ENCODE measurements at regions not wholly inside any gene's neighbourhood (a gene's known extent, or its start where the extent isn't known, plus 50 kb on each side); places are given as distances from the start of the nearest gene placed in this dataset.
A peak's percentile ranks its signal among the peaks of the same experiment; 100 is the strongest.

GRCh38 chr14:25488961-25489360, 439.0 kb upstream of the STXBP6 start:
- H3K27ac ChIP-seq (ENCODE audit: poor library complexity, severe bottlenecking), result no peak overlapping the region
- no peak for ATAC-seq (ENCODE audit: low read depth)
- H3K27me3 ChIP-seq (ENCODE audit: insufficient read depth, poor library complexity, severe bottlenecking), result no peaks in the 10 kb centered on the region
- H3K9me3 ChIP-seq (ENCODE audit: severe bottlenecking), result no peaks in the 10 kb centered on the region
- no peaks in the 10 kb centered on the region for H3K36me3 ChIP-seq (ENCODE audit: low read depth)
- no peaks in the 10 kb centered on the region for H3K4me1 ChIP-seq (ENCODE audit: insufficient read depth, poor library complexity, severe bottlenecking)
- H3K4me3 ChIP-seq (ENCODE audit: severe bottlenecking), result no peak overlapping the region
- DNase-seq (ENCODE audit: low spot score), result no peak
- TF ChIP-seq CTCF (IDR thresholded peaks at IDR 0.05; ENCODE audit: poor library complexity, severe bottlenecking), result no peak

GRCh38 chr14:25485381-25485780, 435.4 kb upstream of the STXBP6 start:
- Histone ChIP-seq H3K27me3 (ENCODE audit: insufficient read depth, poor library complexity, severe bottlenecking) (no peaks in the 10 kb centered on the region), H3K27ac (ENCODE audit: poor library complexity, severe bottlenecking) (no peak overlapping the region), H3K4me1 (ENCODE audit: insufficient read depth, poor library complexity, severe bottlenecking) (no peaks in the 10 kb centered on the region), H3K36me3 (ENCODE audit: low read depth) (no peaks in the 10 kb centered on the region), H3K9me3 (ENCODE audit: severe bottlenecking) (no peaks in the 10 kb centered on the region), H3K4me3 (ENCODE audit: severe bottlenecking) (no peak overlapping the region)
- no peak for DNase-seq (ENCODE audit: low spot score)
- no peak for TF ChIP-seq CTCF (IDR thresholded peaks at IDR 0.05; ENCODE audit: poor library complexity, severe bottlenecking)
- no peak for ATAC-seq (ENCODE audit: low read depth)

- H3K36me3 ChIP-seq (ENCODE audit: low read depth), result no peaks in the 10 kb centered on the region
- no peak overlapping the region for H3K4me3 ChIP-seq (ENCODE audit: severe bottlenecking)
- no peak for TF ChIP-seq CTCF (IDR thresholded peaks at IDR 0.05; ENCODE audit: poor library complexity, severe bottlenecking)
- no peak overlapping the region for H3K27ac ChIP-seq (ENCODE audit: poor library complexity, severe bottlenecking)
- DNase-seq (ENCODE audit: low spot score) (no peak), ATAC-seq (ENCODE audit: low read depth) (no peak)
- no peaks in the 10 kb centered on the region for H3K27me3 ChIP-seq (ENCODE audit: insufficient read depth, poor library complexity, severe bottlenecking)
- H3K9me3 ChIP-seq (ENCODE audit: severe bottlenecking), result no peaks in the 10 kb centered on the region
- H3K4me1 ChIP-seq (ENCODE audit: insufficient read depth, poor library complexity, severe bottlenecking), result no peaks in the 10 kb centered on the region
These were observed 435.0 kb upstream of the STXBP6 start for GRCh38 chr14:25484906-25485305.

- no peak overlapping the region for H3K4me3 ChIP-seq (ENCODE audit: severe bottlenecking)
- peak; percentile 5 for TF ChIP-seq CTCF (IDR thresholded peaks at IDR 0.05; ENCODE audit: poor library complexity, severe bottlenecking)
- no peaks in the 10 kb centered on the region for H3K36me3 ChIP-seq (ENCODE audit: low read depth)
- H3K9me3 ChIP-seq (ENCODE audit: severe bottlenecking), result no peaks in the 10 kb centered on the region
- no peaks in the 10 kb centered on the region for H3K4me1 ChIP-seq (ENCODE audit: insufficient read depth, poor library complexity, severe bottlenecking)
- no peak for DNase-seq (ENCODE audit: low spot score)
- H3K27me3 ChIP-seq (ENCODE audit: insufficient read depth, poor library complexity, severe bottlenecking), result no peaks in the 10 kb centered on the region
- H3K27ac ChIP-seq (ENCODE audit: poor library complexity, severe bottlenecking), result no peak overlapping the region
- ATAC-seq (ENCODE audit: low read depth), result no peak
These were observed 434.3 kb upstream of the STXBP6 start for GRCh38 chr14:25484235-25484634.

GRCh38 chr14:25477316-25478098, 427.6 kb upstream of the STXBP6 start:
- Histone ChIP-seq H3K27me3 (ENCODE audit: insufficient read depth, poor library complexity, severe bottlenecking) (no peaks in the 10 kb centered on the region), H3K27ac (ENCODE audit: poor library complexity, severe bottlenecking) (no peak overlapping the region), H3K4me1 (ENCODE audit: insufficient read depth, poor library complexity, severe bottlenecking) (no peaks in the 10 kb centered on the region), H3K9me3 (ENCODE audit: severe bottlenecking) (no peaks in the 10 kb centered on the region), H3K4me3 (ENCODE audit: severe bottlenecking) (no peak overlapping the region), H3K36me3 (ENCODE audit: low read depth) (no peaks in the 10 kb centered on the region)
- DNase-seq (ENCODE audit: low spot score) (no peak), ATAC-seq (ENCODE audit: low read depth) (no peak)
- no peak for TF ChIP-seq CTCF (IDR thresholded peaks at IDR 0.05; ENCODE audit: poor library complexity, severe bottlenecking)

Data from RWPE2 (cell line).